H1 (cell line): ENCODE measurements at regions not wholly inside any gene's neighbourhood (a gene's known extent, or its start where the extent isn't known, plus 50 kb on each side); places are given as distances from the start of the nearest gene placed in this dataset.

Source experiments
- CTCF ChIA-PET: fragments of 300-600 bp; sonication (Branson Sonifier 250); formaldehyde crosslinking; loops from one replicate; lab custom pipeline; 2021; ENCODE audit not compliant: partially characterized antibody; lab: Charles Lee
- POLR2A ChIA-PET: fragments of 300-600 bp; sonication (Branson Sonifier 250); formaldehyde crosslinking; loops from one replicate; lab custom pipeline; 2021; ENCODE audit warnings: inconsistent platforms; ENCODE audit not compliant: partially characterized antibody; lab: Charles Lee
- DNase-seq, 2 experiments: peaks; one replicate each; pipeline versions ENCODE4 v3.0.0 to v3.0.0-alpha.2; 2010 to 2022; ENCODE audit warnings: low spot score in 2 of 2, low read depth in 1 of 2, mixed read lengths in 1 of 2
- FAIRE-seq: peaks from 2 replicates; lab custom pipeline; 2011; peaks lifted over from hg19 to GRCh38; lab: Jason Lieb, UNC
- H2AFZ ChIP-seq: 2 replicates; pipeline ENCODE4 v1.8.1; 2012; ENCODE audit warnings: low read length, inconsistent platforms
- H2AK5ac ChIP-seq: 2 replicates; pipeline ENCODE4 v1.6.1; 2013; ENCODE audit warnings: low read depth, low read length
- H2BK120ac ChIP-seq: replicated peaks from 2 replicates; pipeline ENCODE3; 2013; ENCODE audit warnings: low read depth, low read length, inconsistent platforms
- H2BK12ac ChIP-seq: 2 replicates; pipeline ENCODE4 v1.6.1; 2013; ENCODE audit warnings: low read depth, low read length
- H2BK15ac ChIP-seq: 2 replicates; pipeline ENCODE4 v1.6.1; 2013; ENCODE audit warnings: low read length
- H2BK20ac ChIP-seq: 2 replicates; pipeline ENCODE4 v1.6.1; 2013; ENCODE audit warnings: low read length
- H2BK5ac ChIP-seq: 2 replicates; pipeline ENCODE4 v1.6.1; 2013; ENCODE audit warnings: low read depth, low read length
- H3K14ac ChIP-seq: 2 replicates; pipeline ENCODE4 v1.6.1; 2013; ENCODE audit warnings: inconsistent platforms; ENCODE audit not compliant: insufficient read length
- H3K18ac ChIP-seq: 2 replicates; pipeline ENCODE4 v1.6.1; 2013; ENCODE audit warnings: low read length; ENCODE audit errors: extremely low read depth
- H3K23ac ChIP-seq: 2 replicates; pipeline ENCODE4 v1.6.1; 2013; ENCODE audit warnings: inconsistent platforms; ENCODE audit not compliant: insufficient read length
- H3K23me2 ChIP-seq: 2 replicates; pipeline ENCODE4 v1.6.1; 2013; ENCODE audit warnings: low read depth, low read length
- H3K27ac ChIP-seq: 2 replicates; pipeline ENCODE4 v1.6.1; 2011; ENCODE audit warnings: low read depth, low read length, inconsistent platforms
- H3K27me3 ChIP-seq, 4 experiments: replicated peaks in 1 of 4; 1 replicate in 1 of 4; 2 replicates in 3 of 4; pipeline versions ENCODE4 v1.6.1 to v1.8.1; 2011 to 2013; ENCODE audit warnings: low read length in 3 of 4, mild to moderate bottlenecking in 3 of 4, inconsistent platforms in 2 of 4, mixed read lengths in 2 of 4, moderate library complexity in 1 of 4; ENCODE audit not compliant: control insufficient read depth in 3 of 4, insufficient read depth in 3 of 4; ENCODE audit errors: extremely low read depth in 1 of 4
- H3K36me3 ChIP-seq, 4 experiments: 2 replicates each; pipeline versions ENCODE4 v1.6.1 to v1.8.1; 2011 to 2013; ENCODE audit warnings: mild to moderate bottlenecking in 4 of 4, low read length in 3 of 4, moderate library complexity in 2 of 4, control low read depth in 1 of 4, inconsistent platforms in 1 of 4; ENCODE audit not compliant: insufficient read depth in 4 of 4, control insufficient read depth in 2 of 4
- H3K4ac ChIP-seq: replicated peaks from 2 replicates; pipeline ENCODE3; 2013; ENCODE audit warnings: low read length, low read depth, mixed read lengths, inconsistent platforms; ENCODE audit not compliant: insufficient read length
- H3K4me1 ChIP-seq, 4 experiments: replicated peaks in 1 of 4; 1 replicate in 1 of 4; 2 replicates in 3 of 4; pipeline versions ENCODE4 v1.6.1 to v1.8.1; 2011 to 2013; ENCODE audit warnings: low read length in 3 of 4, inconsistent platforms in 2 of 4, mixed read lengths in 1 of 4; ENCODE audit not compliant: insufficient read depth in 4 of 4, control insufficient read depth in 3 of 4
- H3K4me2 ChIP-seq, 2 experiments: 2 replicates each; pipeline versions ENCODE4 v1.6.1 to v1.8.1; 2011 to 2013; ENCODE audit warnings: low read depth in 2 of 2, low read length in 2 of 2, control low read depth in 1 of 2, inconsistent platforms in 1 of 2, mild to moderate bottlenecking in 1 of 2; ENCODE audit not compliant: insufficient read depth in 1 of 2
- H3K4me3 ChIP-seq, 4 experiments: fragments of 200-600, 300-600 bp in 1 of 4; sonication (generic), shearing (Covaris generic), sonication (Bioruptor Twin) in 1 of 4; 2 replicates each; pipeline versions ENCODE4 v1.5.1 to v1.8.1; 2011 to 2016; ENCODE audit warnings: low read length in 4 of 4, low read depth in 3 of 4, control low read depth in 2 of 4, inconsistent platforms in 2 of 4, mild to moderate bottlenecking in 2 of 4, mixed read lengths in 1 of 4, moderate library complexity in 1 of 4; ENCODE audit not compliant: insufficient read depth in 2 of 4; ENCODE audit errors: extremely low read depth in 1 of 4
- H3K56ac ChIP-seq: replicated peaks from 2 replicates; pipeline ENCODE3; 2013; ENCODE audit warnings: low read depth, mild to moderate bottlenecking, mixed read lengths, low read length, inconsistent platforms; ENCODE audit not compliant: insufficient read length
- H3K79me1 ChIP-seq: 2 replicates; pipeline ENCODE4 v1.6.1; 2013; ENCODE audit warnings: low read depth, low read length, control low read depth
- H3K79me2 ChIP-seq, 2 experiments: 2 replicates each; pipeline versions ENCODE4 v1.6.1 to v1.8.1; 2012 to 2013; ENCODE audit warnings: low read length in 2 of 2, mild to moderate bottlenecking in 2 of 2, inconsistent platforms in 1 of 2; ENCODE audit not compliant: insufficient read depth in 2 of 2, control insufficient read depth in 1 of 2
- H3K9ac ChIP-seq, 4 experiments: replicated peaks in 1 of 4; 1 replicate in 1 of 4; 2 replicates in 3 of 4; pipeline versions ENCODE4 v1.6.1 to v1.8.1; 2011 to 2013; ENCODE audit warnings: low read depth in 3 of 4, low read length in 3 of 4, control low read depth in 2 of 4, mild to moderate bottlenecking in 2 of 4, moderate library complexity in 2 of 4, inconsistent platforms in 1 of 4; ENCODE audit errors: extremely low read depth in 1 of 4
- H3K9me3 ChIP-seq, 2 experiments: 2 replicates each; pipeline versions ENCODE4 v1.6.1 to v1.8.1; 2012 to 2013; ENCODE audit warnings: mild to moderate bottlenecking in 2 of 2, moderate library complexity in 2 of 2, control low read depth in 1 of 2, inconsistent platforms in 1 of 2, low read depth in 1 of 2, low read length in 1 of 2, mixed read lengths in 1 of 2; ENCODE audit not compliant: insufficient read depth in 2 of 2
- H4K20me1 ChIP-seq, 2 experiments: replicated peaks in 1 of 2; 2 replicates each; pipeline versions ENCODE3 to v1.8.1; 2011 to 2013; ENCODE audit warnings: inconsistent platforms in 2 of 2, low read length in 2 of 2, mild to moderate bottlenecking in 1 of 2; ENCODE audit not compliant: insufficient read depth in 2 of 2, control insufficient read depth in 1 of 2
- H4K5ac ChIP-seq: 2 replicates; pipeline ENCODE4 v1.6.1; 2013; ENCODE audit warnings: low read length, low read depth, mixed read lengths, inconsistent platforms; ENCODE audit not compliant: insufficient read length
- H4K8ac ChIP-seq: 2 replicates; pipeline ENCODE4 v1.8.0; 2013; ENCODE audit warnings: mild to moderate bottlenecking, moderate library complexity, low read length, inconsistent platforms; ENCODE audit not compliant: insufficient read depth; ENCODE audit errors: extremely low read depth
- H4K91ac ChIP-seq: replicated peaks from 2 replicates; pipeline ENCODE3; 2013; ENCODE audit warnings: low read length, mixed read lengths, inconsistent platforms; ENCODE audit not compliant: insufficient read length
- EGR1 ChIP-seq: IDR thresholded peaks from 2 replicates; pipeline ENCODE4 v1.6.1; 2011; ENCODE audit warnings: low read depth, low read length, borderline replicate concordance
- WGBS, 2 experiments: shearing (Covaris generic) in 1 of 2; methylation state at CpG; one replicate each; pipeline versions ENCODE4 v1.1.6 to v1.1.7; 2013 to 2015; ENCODE audit warnings: low lambda C conversion rate in 2 of 2, mixed read lengths in 2 of 2, inconsistent platforms in 1 of 2, low coverage in 1 of 2, missing lambda C conversion rate in 1 of 2; ENCODE audit not compliant: insufficient replicate concordance in 2 of 2, insufficient coverage in 1 of 2, insufficient read length in 1 of 2; ENCODE audit errors: extremely low coverage in 1 of 2, missing lambda C conversion rate in 1 of 2; 5-methylcytosine and 5-hydroxymethylcytosine counted together

- H3K9ac ChIP-seq: no peak overlapping the region
- no peaks in the 10 kb centered on the region for H3K23me2 ChIP-seq
- no peak overlapping the region for H2BK15ac ChIP-seq
- H3K36me3 ChIP-seq: no peaks in the 10 kb centered on the region
- no peak for TF ChIP-seq EGR1
- no peak overlapping the region for H2BK12ac ChIP-seq
- no peak overlapping the region for H2BK20ac ChIP-seq
- H3K9me3 ChIP-seq: no peaks in the 10 kb centered on the region
- no peak overlapping the region for H3K18ac ChIP-seq
- no peak overlapping the region for H4K5ac ChIP-seq
- no peak overlapping the region for H3K23ac ChIP-seq
- no peak overlapping the region for H3K4ac ChIP-seq
- H3K56ac ChIP-seq: no peak overlapping the region
- H2BK5ac ChIP-seq: no peak overlapping the region
- H3K27me3 ChIP-seq: no peaks in the 10 kb centered on the region
- no peak overlapping the region for H3K4me2 ChIP-seq
- H2AK5ac ChIP-seq: no peak overlapping the region
- peaks cover 0 to 4% (median 0%) of the 10 kb centered on the region in 4 experiments; a peak in 1 of 7 replicates for H3K4me1 ChIP-seq
- H2BK120ac ChIP-seq: no peak overlapping the region
- H3K27ac ChIP-seq: no peak overlapping the region
- no peak overlapping the region for H3K4me3 ChIP-seq
- FAIRE-seq: no peak
- DNase-seq: no peak
- POLR2A ChIA-PET: no interaction called here
- H4K8ac ChIP-seq: no peak overlapping the region
- H4K20me1 ChIP-seq: no peaks in the 10 kb centered on the region
- H3K79me2 ChIP-seq: no peaks in the 10 kb centered on the region
- H3K14ac ChIP-seq: no peak overlapping the region
- CTCF ChIA-PET: interaction anchor here (0.7 to 1.3 kb wide), 2 partner anchors 15 to 300 kb away, joined by 4 read pairs; no protein-coding TSS in a partner anchor
- peak overlapping the region; percentile 13 for H4K91ac ChIP-seq
- no peak overlapping the region for H2AFZ ChIP-seq
- 91% methylated on average over 4 of the region's 4 CpGs; no CpG with 5 or more reads in 1 of the 2 experiments for WGBS, 2 experiments
- no peaks in the 10 kb centered on the region for H3K79me1 ChIP-seq
These were observed 114.2 kb downstream of the ANXA1 start for GRCh38 chr9:73265876-73266275.
